Testis (tissue), 2 donors: ENCODE measurements at regions not wholly inside any gene's neighbourhood (a gene's known extent, or its start where the extent isn't known, plus 50 kb on each side); places are given as distances from the start of the nearest gene placed in this dataset.

Source experiments
- POLR2A ChIP-seq: fragments of 450-650 bp; IDR thresholded peaks from one replicate; pipeline ENCODE4 v1.6.1; 2017; ENCODE audit warnings: antibody characterized with exemption, mild to moderate bottlenecking, moderate library complexity
- TF ChIP-seq, protein P1 (sequence below), 3 experiments: fragments of 450-650 bp in 2 of 3; fragments of 200-600 bp in 1 of 3; sonication (generic) in 1 of 3; IDR thresholded peaks; one replicate each; pipeline ENCODE4 v1.5.1; 2016 to 2019; ENCODE audit warnings: antibody characterized with exemption in 3 of 3, mild to moderate bottlenecking in 2 of 3, moderate library complexity in 1 of 3

DNA sequence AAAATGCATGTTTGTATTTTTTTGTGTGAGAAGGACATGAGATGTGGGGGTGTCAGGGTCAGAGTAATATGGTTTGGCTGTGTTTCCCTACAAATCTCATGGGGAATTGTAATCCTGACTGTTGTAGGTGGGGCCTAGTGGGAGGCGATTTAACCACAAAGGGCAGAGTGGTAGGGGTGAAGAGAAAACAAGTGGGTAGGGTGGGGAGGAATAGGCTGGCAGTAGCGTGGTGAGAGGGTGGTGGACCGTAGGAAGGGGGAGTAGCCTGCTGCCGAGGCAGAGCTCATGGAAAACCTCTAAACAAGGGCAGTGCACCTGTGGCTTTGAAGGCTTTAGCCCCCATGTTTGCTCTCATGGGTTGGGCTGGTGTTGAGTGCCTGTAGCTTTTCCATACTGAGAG lies 152.8 kb upstream of the ZNF519 start:
- TF ChIP-seq, protein P1, sequence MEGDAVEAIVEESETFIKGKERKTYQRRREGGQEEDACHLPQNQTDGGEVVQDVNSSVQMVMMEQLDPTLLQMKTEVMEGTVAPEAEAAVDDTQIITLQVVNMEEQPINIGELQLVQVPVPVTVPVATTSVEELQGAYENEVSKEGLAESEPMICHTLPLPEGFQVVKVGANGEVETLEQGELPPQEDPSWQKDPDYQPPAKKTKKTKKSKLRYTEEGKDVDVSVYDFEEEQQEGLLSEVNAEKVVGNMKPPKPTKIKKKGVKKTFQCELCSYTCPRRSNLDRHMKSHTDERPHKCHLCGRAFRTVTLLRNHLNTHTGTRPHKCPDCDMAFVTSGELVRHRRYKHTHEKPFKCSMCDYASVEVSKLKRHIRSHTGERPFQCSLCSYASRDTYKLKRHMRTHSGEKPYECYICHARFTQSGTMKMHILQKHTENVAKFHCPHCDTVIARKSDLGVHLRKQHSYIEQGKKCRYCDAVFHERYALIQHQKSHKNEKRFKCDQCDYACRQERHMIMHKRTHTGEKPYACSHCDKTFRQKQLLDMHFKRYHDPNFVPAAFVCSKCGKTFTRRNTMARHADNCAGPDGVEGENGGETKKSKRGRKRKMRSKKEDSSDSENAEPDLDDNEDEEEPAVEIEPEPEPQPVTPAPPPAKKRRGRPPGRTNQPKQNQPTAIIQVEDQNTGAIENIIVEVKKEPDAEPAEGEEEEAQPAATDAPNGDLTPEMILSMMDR (IDR thresholded peaks at IDR 0.05), result no peak
- no peak for TF ChIP-seq POLR2A
